Stimulated activated naive B cell treated with anti-CD40 and anti-IgM and Interleukin-4, amounts not matched to agents 10 μg/mL and 1 μg/mL and 100 μg/mL, for 72 hours (primary cell): ENCODE measurements at regions not wholly inside any gene's neighbourhood (a gene's known extent, or its start where the extent isn't known, plus 50 kb on each side); places are given as distances from the start of the nearest gene placed in this dataset.
"Not testable (repeated sequence)": the region's sequence is repeated elsewhere in the genome, so short reads cannot be mapped to it uniquely, and the experiment has no call there.

Experiments
- ATAC-seq, 2 donors: fragments of 150-1000 bp; cut with Tn5 transposase; replicated peaks; 2 replicates each; pipeline ENCODE4 v1.10.0; 2021; ENCODE audit warnings: moderate library complexity in 1 of 2
- DNase-seq: peaks from one replicate; pipeline ENCODE4 v3.0.0; 2021
- H3K27ac Mint-ChIP-seq: one replicate; pipeline ENCODE4 v1.8.0; 2022; ENCODE audit warnings: mild to moderate bottlenecking, mixed read lengths
- H3K27me3 Mint-ChIP-seq, 2 donors: one replicate each; pipeline ENCODE4 v1.8.0; 2022; ENCODE audit warnings: mixed read lengths in 2 of 2
- H3K36me3 Mint-ChIP-seq, 2 donors: one replicate each; pipeline ENCODE4 v1.8.0; 2022; ENCODE audit warnings: mixed read lengths in 2 of 2, mild to moderate bottlenecking in 1 of 2
- H3K4me1 Mint-ChIP-seq, 2 donors: one replicate each; pipeline ENCODE4 v1.8.0; 2022; ENCODE audit warnings: mixed read lengths in 2 of 2, mild to moderate bottlenecking in 1 of 2
- H3K4me3 Mint-ChIP-seq, 2 donors: one replicate each; pipeline ENCODE4 v1.8.0; 2022; ENCODE audit warnings: mild to moderate bottlenecking in 2 of 2, mixed read lengths in 2 of 2, moderate library complexity in 1 of 2
- H3K9me3 Mint-ChIP-seq, 2 donors: one replicate each; pipeline ENCODE4 v1.8.0; 2022; ENCODE audit warnings: mixed read lengths in 2 of 2, mild to moderate bottlenecking in 1 of 2

DNA sequence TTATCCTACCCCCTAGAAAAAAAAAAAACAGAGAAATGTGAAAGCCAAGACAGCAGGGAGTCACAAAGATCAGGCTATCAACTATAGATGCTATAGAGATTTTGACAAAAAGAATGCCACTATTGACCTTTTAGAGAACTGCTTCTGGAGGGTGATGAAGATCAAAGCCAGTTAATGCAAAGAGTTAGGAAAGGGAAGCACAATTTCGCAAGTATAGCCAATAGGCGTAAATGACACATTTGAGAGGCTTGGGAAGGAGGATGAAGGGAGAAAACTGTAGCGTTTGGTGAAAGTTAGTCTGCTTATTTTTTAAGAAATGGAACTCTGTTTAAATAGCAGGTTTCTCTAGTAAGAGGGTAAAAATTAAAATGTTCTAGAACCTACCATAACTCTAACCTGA lies 190.7 kb downstream of the DUSP6 start:
- Mint-ChIP-seq H3K4me1 (peaks cover 22% of the 10 kb centered on the region in 2 donors), H3K4me3 (no peak overlapping the region), H3K9me3 (no peaks in the 10 kb centered on the region), H3K27ac (no peak overlapping the region), H3K27me3 (no peaks in the 10 kb centered on the region), H3K36me3 (no peaks in the 10 kb centered on the region)
- DNase-seq (no peak), ATAC-seq (no peak)

DNA sequence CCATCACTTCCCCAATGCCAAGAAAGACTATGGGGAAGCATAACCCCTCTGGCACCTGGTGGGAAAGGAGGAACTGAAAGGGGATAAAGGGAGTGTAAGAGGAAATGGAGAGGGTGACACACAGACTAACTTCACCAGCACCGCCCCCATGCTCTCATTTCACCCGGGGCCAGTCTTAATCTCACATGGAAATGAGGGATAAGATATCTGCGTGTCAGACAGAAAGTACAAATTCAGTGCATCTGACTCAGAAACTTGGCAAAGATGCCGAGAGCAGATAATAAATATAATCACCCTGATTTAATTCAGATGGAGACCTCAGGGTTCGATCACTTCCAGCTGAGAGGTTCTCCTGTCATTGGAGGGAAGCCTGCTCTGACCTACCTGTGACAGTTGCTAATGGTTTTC lies 191.6 kb downstream of the DUSP6 start:
- Mint-ChIP-seq H3K36me3 (no peaks in the 10 kb centered on the region), H3K4me1 (peaks cover 21 to 24% of the 10 kb centered on the region in 2 donors), H3K27ac (no peak overlapping the region), H3K27me3 (no peaks in the 10 kb centered on the region), H3K4me3 (no peak overlapping the region), H3K9me3 (no peaks in the 10 kb centered on the region)
- peak; percentile 56 to 63 for ATAC-seq
- peak; percentile 13 for DNase-seq

DNA sequence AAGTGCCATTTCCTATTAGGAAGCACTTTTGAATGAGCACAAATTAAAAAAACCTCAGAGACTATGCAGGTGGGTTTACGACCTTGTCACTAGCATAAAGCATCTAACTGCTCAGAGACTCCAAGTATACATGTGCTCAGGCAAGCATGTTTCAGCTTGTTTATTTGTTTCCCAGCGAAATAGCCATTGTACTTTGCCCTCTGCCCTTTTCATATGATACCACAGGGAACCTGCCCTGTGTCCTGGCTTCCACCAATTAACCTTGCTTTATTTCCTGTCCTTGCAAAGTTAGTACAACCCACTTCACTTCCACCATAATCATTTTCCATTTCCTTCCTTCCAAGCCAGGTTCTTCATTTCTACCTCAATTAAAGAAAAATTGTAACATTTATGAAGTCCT lies 194.9 kb downstream of the DUSP6 start:
- Mint-ChIP-seq H3K9me3 (no peaks in the 10 kb centered on the region), H3K27ac (no peak overlapping the region), H3K4me1 (peaks cover 16 to 18% of the 10 kb centered on the region in 2 donors), H3K27me3 (no peaks in the 10 kb centered on the region), H3K4me3 (no peak overlapping the region), H3K36me3 (peaks cover 0 to 4% of the 10 kb centered on the region in 2 donors)
- DNase-seq (no peak), ATAC-seq (no peak)

DNA sequence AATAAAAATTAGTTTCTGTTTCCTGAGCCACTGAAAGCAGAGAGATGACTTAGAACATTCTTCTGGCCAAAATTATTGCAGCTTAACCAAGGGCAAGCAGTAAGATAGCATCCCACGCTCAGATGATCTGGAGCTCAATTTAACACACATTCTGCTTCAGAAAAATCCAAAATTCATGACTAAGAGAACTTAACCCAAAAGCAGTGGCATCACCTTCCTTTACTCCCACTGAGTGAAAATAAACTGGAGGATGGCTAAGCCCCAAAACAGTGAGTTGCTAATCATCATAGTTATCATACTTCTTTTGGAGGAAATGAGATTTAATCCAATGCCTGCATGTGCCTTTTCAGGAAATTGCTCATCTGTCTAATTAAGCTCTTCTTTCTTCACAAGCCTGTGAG lies 195.4 kb downstream of the DUSP6 start:
- ATAC-seq (no peak), DNase-seq (no peak)
- Mint-ChIP-seq H3K4me3 (no peak overlapping the region), H3K27me3 (no peaks in the 10 kb centered on the region), H3K27ac (no peak overlapping the region), H3K36me3 (peaks cover 0 to 4% of the 10 kb centered on the region in 2 donors), H3K9me3 (no peaks in the 10 kb centered on the region), H3K4me1 (peaks cover 16 to 18% of the 10 kb centered on the region in 2 donors)

DNA sequence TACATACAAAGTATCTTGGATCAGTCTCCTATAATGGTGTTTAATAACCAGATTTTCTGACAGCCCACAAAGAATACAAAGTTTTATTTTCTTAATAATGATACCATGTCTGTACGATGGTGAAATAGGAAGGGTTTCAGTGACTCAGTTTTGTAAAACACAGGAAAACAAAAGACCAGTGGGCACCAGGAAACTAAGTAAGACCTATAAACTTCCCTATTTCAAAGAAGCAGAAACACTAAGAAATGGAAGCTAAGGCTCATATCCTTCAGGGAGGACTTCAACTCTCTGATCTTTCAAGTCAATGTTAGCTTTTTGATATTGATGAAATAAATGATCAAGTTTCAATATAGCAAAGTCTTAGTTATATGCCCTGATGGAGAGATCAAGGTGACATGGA lies 196.0 kb downstream of the DUSP6 start:
- Mint-ChIP-seq H3K9me3 (no peaks in the 10 kb centered on the region), H3K27me3 (no peaks in the 10 kb centered on the region), H3K4me3 (no peak overlapping the region), H3K36me3 (peaks cover 0 to 4% of the 10 kb centered on the region in 2 donors), H3K4me1 (peaks cover 16 to 18% of the 10 kb centered on the region in 2 donors), H3K27ac (no peak overlapping the region)
- DNase-seq: no peak
- ATAC-seq: no peak

DNA sequence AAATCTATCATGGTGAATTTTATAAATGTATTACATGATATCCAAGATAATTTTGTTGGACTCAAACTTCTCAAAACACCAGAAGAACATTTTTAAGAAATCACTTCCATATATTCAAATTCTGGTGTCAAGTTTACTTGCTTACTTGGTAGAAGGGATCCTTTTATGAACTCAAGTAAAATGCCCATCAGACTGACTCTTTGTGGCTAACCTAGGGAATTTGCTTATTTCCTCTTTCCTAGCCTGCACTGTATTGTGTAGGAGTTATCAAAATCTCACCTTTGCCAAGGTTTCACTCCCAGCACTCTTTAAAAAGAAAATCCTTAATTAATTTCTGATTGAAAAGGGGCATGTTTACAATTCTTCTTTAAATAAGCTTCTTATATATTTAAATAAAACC lies 196.5 kb downstream of the DUSP6 start:
- no peak for DNase-seq
- Mint-ChIP-seq H3K4me3 (no peak overlapping the region), H3K27ac (no peak overlapping the region), H3K4me1 (peaks cover 16 to 18% of the 10 kb centered on the region in 2 donors), H3K27me3 (no peaks in the 10 kb centered on the region), H3K36me3 (peaks cover 0 to 6% of the 10 kb centered on the region in 2 donors), H3K9me3 (peaks cover 1 to 5% of the 10 kb centered on the region in 2 donors)
- ATAC-seq: no peak

DNA sequence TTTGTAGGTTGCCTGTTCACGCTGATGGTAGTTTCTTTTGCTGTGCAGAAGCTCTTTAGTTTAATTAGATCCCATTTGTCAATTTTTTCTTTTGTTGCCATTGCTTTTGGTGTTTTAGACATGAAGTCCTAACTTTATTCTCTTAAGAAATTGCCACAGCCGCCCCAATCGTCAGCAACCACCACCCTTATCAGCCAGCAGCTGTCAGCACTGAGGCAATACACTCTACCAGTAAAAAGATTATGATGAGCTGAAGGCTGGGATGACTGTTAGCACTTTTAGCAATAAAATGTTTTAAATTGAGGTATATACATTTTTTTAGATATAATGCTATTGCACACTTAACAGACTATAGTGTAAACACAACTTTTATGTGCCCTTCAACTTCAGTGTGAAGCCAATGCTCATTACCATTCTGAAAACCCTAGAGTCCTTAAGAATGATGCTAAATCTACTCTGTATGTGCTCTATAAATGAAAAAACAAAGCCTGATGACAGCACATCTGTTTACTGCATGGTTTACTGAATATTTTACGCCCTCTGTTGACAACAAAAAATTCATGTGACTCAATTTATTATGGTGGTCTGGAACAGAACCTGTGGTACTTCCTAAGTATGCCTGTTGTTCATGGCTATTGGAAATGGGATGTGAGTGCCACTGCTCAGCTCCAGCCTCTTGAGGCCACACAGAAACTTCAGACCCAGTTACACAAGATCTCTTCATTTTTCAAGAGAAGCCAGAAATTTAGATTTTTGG lies 197.4 kb downstream of the DUSP6 start:
- peaks cover 0 to 8% of the 10 kb centered on the region in 2 donors for H3K36me3 Mint-ChIP-seq
- no peak for ATAC-seq
- no peak overlapping the region for H3K4me3 Mint-ChIP-seq
- H3K27me3 Mint-ChIP-seq: no peaks in the 10 kb centered on the region
- peaks cover 2 to 9% of the 10 kb centered on the region in 2 donors for H3K9me3 Mint-ChIP-seq
- peaks cover 16 to 18% of the 10 kb centered on the region in 2 donors for H3K4me1 Mint-ChIP-seq
- no peak for DNase-seq
- H3K27ac Mint-ChIP-seq: no peak overlapping the region

DNA sequence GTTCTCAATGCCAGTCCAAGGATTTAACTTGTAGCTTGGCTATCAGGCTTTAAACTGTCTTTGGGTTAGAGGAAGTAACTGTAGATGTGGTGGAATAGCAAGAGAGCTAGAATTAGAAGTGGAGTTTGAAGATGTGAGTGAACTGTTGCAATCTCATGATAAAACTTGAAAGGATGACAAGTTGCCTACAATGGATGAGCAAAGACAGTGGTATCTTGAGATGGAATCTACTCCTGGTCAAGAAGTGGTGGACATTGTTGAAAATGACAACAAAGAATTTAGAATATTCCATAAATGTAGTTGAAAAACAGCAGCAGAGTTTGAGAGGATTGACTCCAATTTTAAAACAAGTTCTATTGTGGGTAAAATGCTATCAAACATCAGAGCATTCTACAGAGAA lies 199.0 kb downstream of the DUSP6 start:
- Mint-ChIP-seq H3K27ac (no peak overlapping the region), H3K4me1 (peaks cover 16 to 18% of the 10 kb centered on the region in 2 donors), H3K4me3 (no peak overlapping the region), H3K27me3 (no peaks in the 10 kb centered on the region), H3K9me3 (peaks cover 2 to 9% of the 10 kb centered on the region in 2 donors), H3K36me3 (peaks cover 0 to 8% of the 10 kb centered on the region in 2 donors)
- DNase-seq (no peak), ATAC-seq (no peak)

DNA sequence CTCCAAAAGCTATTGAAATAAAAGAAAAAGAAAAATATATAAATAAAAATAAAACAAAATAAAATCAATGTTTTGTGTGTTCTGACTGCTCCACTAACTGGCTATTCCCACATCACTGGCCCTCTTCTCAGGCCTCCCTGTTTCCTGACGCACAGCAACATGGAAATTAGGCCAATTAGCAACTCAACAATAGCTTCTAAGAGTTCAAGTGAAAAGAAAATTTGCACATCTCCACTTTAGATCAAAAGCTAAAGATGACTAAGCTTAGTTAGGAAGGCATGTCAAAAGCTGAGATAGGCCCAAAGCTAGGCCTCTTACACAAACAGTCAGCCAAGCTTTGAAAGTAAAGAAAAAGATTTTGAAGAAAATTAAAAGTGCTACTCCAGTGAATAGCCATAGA lies 200.8 kb downstream of the DUSP6 start:
- Mint-ChIP-seq H3K4me3 (no peak overlapping the region), H3K9me3 (peaks cover 2 to 9% of the 10 kb centered on the region in 2 donors), H3K4me1 (peaks cover 5 to 6% of the 10 kb centered on the region in 2 donors), H3K27me3 (no peaks in the 10 kb centered on the region), H3K27ac (no peak overlapping the region), H3K36me3 (peaks cover 0 to 8% of the 10 kb centered on the region in 2 donors)
- ATAC-seq (no peak), DNase-seq (no peak)

DNA sequence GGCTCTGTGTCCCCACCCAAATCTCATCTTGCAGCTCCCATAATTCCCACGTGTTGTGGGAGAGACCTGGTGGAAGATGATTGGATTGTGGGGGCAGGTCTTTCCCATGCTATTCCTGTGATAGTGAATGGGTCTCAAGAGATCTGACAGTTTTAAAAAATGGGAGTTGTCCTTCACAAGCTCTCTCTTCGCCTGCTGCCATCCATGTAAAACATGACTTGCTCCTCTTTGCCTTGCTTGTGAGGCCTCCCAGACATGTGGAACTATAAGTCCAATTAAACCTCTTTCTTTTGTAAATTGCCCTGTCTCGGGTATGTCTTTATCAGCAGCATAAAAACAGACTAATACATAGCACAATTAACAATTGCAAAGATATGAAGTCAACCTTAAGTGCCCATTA lies 201.5 kb downstream of the DUSP6 start:
- not testable (repeated sequence) for H3K4me3 Mint-ChIP-seq, H3K36me3 Mint-ChIP-seq, DNase-seq, H3K9me3 Mint-ChIP-seq, ATAC-seq, H3K4me1 Mint-ChIP-seq, H3K27me3 Mint-ChIP-seq, H3K27ac Mint-ChIP-seq

DNA sequence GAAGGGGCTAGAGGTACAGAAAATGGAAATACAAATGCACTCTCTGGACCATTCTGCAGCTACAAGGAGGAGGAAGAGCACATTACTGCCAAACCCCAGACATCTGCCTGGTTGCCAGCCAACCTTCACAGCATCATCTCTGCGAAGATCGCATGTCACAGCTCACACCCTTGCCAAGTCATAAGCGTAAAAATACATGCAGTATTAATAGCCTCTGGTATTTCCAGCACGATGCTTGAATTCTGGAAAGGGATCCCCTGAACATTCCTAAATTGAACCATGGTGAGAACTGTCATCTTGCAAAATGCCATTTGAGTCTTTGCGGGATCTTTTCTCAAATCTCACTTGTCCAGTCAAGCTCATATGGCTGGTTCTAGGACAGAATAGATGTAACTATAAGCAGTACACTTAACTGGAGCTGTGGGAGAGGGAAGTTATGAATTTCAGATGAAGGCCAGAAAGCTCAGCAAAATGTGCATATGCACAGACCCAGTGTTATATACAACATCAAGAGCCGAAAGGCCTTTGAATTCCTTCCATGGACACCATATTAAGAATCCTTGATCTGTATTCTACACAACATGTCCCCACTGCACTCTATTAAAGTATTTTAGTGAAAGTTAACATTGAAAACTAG lies 211.6 kb downstream of the DUSP6 start:
- Mint-ChIP-seq H3K4me3 (no peak overlapping the region), H3K36me3 (no peaks in the 10 kb centered on the region), H3K4me1 (peaks cover 4 to 13% of the 10 kb centered on the region in 2 donors), H3K27me3 (no peaks in the 10 kb centered on the region), H3K27ac (no peak overlapping the region), H3K9me3 (no peaks in the 10 kb centered on the region)
- ATAC-seq: no peak
- no peak for DNase-seq

DNA sequence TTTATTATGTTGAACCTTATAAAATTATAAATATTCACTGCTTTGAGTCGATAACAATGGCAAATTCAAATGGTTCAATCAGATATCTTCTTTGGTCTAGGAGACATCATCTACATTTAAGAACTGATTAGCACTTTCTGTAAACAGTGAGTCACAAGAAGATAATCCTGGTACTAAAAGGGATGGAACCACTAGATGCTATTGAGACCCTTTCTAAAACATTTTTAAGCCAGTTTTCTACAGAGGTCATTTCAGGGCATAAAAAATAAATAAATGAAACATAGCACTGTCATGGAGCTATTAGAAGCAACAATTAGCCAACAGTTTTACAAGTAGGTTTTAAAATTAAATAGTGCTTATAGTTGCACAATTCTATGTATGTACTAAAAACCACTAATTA lies 212.2 kb downstream of the DUSP6 start:
- no peak for ATAC-seq
- DNase-seq: no peak
- Mint-ChIP-seq H3K9me3 (no peaks in the 10 kb centered on the region), H3K27me3 (no peaks in the 10 kb centered on the region), H3K27ac (no peak overlapping the region), H3K36me3 (no peaks in the 10 kb centered on the region), H3K4me3 (no peak overlapping the region), H3K4me1 (peaks cover 5 to 15% of the 10 kb centered on the region in 2 donors)

DNA sequence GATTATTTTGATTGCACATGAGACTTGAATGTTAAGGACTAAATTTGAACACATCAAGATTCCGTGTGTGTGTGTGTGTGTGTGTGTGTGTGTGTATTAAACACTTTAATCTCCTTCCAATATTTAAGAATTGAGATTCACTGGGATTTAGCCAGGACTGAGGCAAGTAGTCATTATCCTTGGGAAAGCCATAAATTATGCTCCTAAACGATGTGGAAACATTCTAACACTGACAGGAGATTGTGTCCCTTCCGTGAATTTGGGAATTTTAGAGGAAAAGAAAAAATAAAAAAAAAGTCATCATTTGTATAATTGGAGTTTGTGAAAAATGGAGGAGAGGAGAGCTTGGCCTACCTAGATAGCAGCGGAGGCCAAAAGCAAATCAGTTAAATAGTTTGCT lies 212.9 kb downstream of the DUSP6 start:
- H3K4me1 Mint-ChIP-seq: peaks cover 5 to 15% of the 10 kb centered on the region in 2 donors
- H3K27ac Mint-ChIP-seq: no peak overlapping the region
- no peaks in the 10 kb centered on the region for H3K36me3 Mint-ChIP-seq
- H3K9me3 Mint-ChIP-seq: no peaks in the 10 kb centered on the region
- DNase-seq (no peak), ATAC-seq (no peak)
- no peaks in the 10 kb centered on the region for H3K27me3 Mint-ChIP-seq
- no peak overlapping the region for H3K4me3 Mint-ChIP-seq

DNA sequence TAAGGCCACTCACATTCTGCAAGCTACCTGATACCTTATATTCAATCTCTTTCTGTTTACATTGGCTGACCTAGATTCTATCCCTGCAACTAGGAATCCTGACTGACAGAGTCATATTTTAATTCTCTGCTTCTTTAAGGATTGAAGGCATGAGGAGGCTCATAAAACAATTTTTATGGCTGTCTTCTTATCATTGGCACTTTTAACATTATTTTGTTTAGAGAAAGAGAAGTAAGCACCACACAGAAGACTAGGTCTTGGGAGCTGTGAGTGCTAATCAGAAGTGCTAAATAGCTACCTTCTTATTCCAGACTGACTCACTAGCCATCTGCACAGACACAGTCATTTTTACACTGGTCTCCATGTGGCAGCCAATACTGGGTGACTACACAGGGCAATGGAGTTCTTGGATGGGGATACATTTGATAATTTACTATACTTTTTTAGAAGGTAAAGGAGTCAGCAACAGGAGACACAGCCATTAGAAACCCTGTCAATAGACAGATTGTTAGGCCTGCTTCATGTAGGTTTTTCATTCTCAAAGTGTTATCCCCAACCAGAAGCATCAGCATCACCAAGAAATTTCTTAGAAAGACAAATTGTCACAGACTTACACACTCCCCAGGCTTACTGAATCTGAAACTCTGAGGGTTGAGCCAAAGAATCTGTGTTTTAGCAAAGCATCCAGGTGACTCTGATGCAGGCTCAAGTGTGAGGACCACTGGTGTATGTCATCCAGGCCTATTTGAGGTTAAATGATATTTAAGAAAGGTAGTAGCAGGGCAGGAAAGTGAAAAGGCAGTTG lies 214.1 kb downstream of the DUSP6 start:
- no peaks in the 10 kb centered on the region for H3K9me3 Mint-ChIP-seq
- ATAC-seq (peak; percentile 86 to 88), DNase-seq (no peak)
- no peaks in the 10 kb centered on the region for H3K27me3 Mint-ChIP-seq
- H3K27ac Mint-ChIP-seq: no peak overlapping the region
- H3K4me3 Mint-ChIP-seq: no peak overlapping the region
- peaks cover 5 to 15% of the 10 kb centered on the region in 2 donors for H3K4me1 Mint-ChIP-seq
- H3K36me3 Mint-ChIP-seq: no peaks in the 10 kb centered on the region
